HG03442 (cell line): ENCODE measurements at regions not wholly inside any gene's neighbourhood (a gene's known extent, or its start where the extent isn't known, plus 50 kb on each side); places are given as distances from the start of the nearest gene placed in this dataset.

Experiments
- ATAC-seq: cut with Tn5 transposase; IDR thresholded peaks from one replicate; pipeline ENCODE4 v1.9.1; 2021; ENCODE audit warnings: mild to moderate bottlenecking, moderate library complexity; ENCODE audit not compliant: unreplicated experiment

- no peak for ATAC-seq
These were observed 380.9 kb upstream of the PTBP2 start for GRCh38 chr1:96340686-96341085.

- ATAC-seq, result no peak
These were observed 374.9 kb upstream of the PTBP2 start for GRCh38 chr1:96346719-96347118.

- ATAC-seq, result no peak
These were observed 371.7 kb upstream of the PTBP2 start for GRCh38 chr1:96349896-96350295.

- ATAC-seq, result no peak
These were observed 368.9 kb upstream of the PTBP2 start for GRCh38 chr1:96352733-96353132.

- ATAC-seq, result no peak
These were observed 366.1 kb upstream of the PTBP2 start for GRCh38 chr1:96355521-96355920.

GRCh38 chr1:96355961-96356360, 365.6 kb upstream of the PTBP2 start:
- no peak for ATAC-seq

- ATAC-seq, result no peak
These were observed 364.3 kb upstream of the PTBP2 start for GRCh38 chr1:96357141-96357765.

- no peak for ATAC-seq
These were observed 363.5 kb upstream of the PTBP2 start for GRCh38 chr1:96358057-96358456.

- ATAC-seq, result no peak
These were observed 361.4 kb upstream of the PTBP2 start for GRCh38 chr1:96360036-96360795.

GRCh38 chr1:96361271-96361856, 360.2 kb upstream of the PTBP2 start:
- no peak for ATAC-seq

GRCh38 chr1:96361961-96362360, 359.6 kb upstream of the PTBP2 start:
- ATAC-seq, result no peak

GRCh38 chr1:96362623-96363022, 359.0 kb upstream of the PTBP2 start:
- ATAC-seq, result peak; percentile 96

GRCh38 chr1:96363826-96364225, 357.8 kb upstream of the PTBP2 start:
- ATAC-seq, result no peak

- no peak for ATAC-seq
These were observed 357.0 kb upstream of the PTBP2 start for GRCh38 chr1:96364576-96364975.

GRCh38 chr1:96365076-96365475, 356.5 kb upstream of the PTBP2 start:
- ATAC-seq, result no peak

- ATAC-seq, result no peak
These were observed 355.8 kb upstream of the PTBP2 start for GRCh38 chr1:96365596-96366390.

- ATAC-seq, result no peak
These were observed 355.1 kb upstream of the PTBP2 start for GRCh38 chr1:96366516-96366915.

- no peak for ATAC-seq
These were observed 353.8 kb upstream of the PTBP2 start for GRCh38 chr1:96367791-96368190.

GRCh38 chr1:96370757-96371156, 350.8 kb upstream of the PTBP2 start:
- ATAC-seq, result no peak

- ATAC-seq, result no peak
These were observed 348.7 kb upstream of the PTBP2 start for GRCh38 chr1:96372881-96373280.

- ATAC-seq, result no peak
These were observed 347.4 kb upstream of the PTBP2 start for GRCh38 chr1:96374076-96374762.
